GM23338 (cell line): ENCODE measurements at regions not wholly inside any gene's neighbourhood (a gene's known extent, or its start where the extent isn't known, plus 50 kb on each side); places are given as distances from the start of the nearest gene placed in this dataset.

Source experiments
- CREB1 ChIP-seq: fragments of 250-450 bp; sonication (Bioruptor Pico); IDR thresholded peaks from 2 replicates; pipeline ENCODE4 v1.5.0; 2020; ENCODE audit warnings: low read depth, mild to moderate bottlenecking, moderate library complexity
- EZH2 ChIP-seq: fragments of 200-600 bp; sonication (generic); IDR thresholded peaks from one replicate; pipeline ENCODE4 v1.8.0; 2017; ENCODE audit warnings: antibody characterized with exemption, mild to moderate bottlenecking, low read depth; ENCODE audit not compliant: unreplicated experiment
- EZH2phosphoT487 ChIP-seq: fragments of 200-600 bp; sonication (generic); IDR thresholded peaks from one replicate; pipeline ENCODE4 v1.8.1; 2018; ENCODE audit warnings: antibody characterized with exemption; ENCODE audit not compliant: unreplicated experiment
- POLR2AphosphoS5 ChIP-seq: IDR thresholded peaks from 2 replicates; pipeline ENCODE4 v1.6.1; 2016; ENCODE audit warnings: antibody characterized with exemption, low read depth
- STAT1 ChIP-seq: IDR thresholded peaks from one replicate; pipeline ENCODE4 v1.6.1; 2016; ENCODE audit warnings: antibody characterized with exemption; ENCODE audit not compliant: unreplicated experiment
- ZNF114 ChIP-seq: fragments of 250-450 bp; sonication (Bioruptor Pico); IDR thresholded peaks from 2 replicates; pipeline ENCODE4 v1.5.0; 2020; ENCODE audit warnings: mild to moderate bottlenecking, moderate library complexity
- ZNF331 ChIP-seq: fragments of 250-450 bp; sonication (Bioruptor Pico); IDR thresholded peaks from 2 replicates; pipeline ENCODE4 v1.5.0; 2020; ENCODE audit warnings: low read depth, mild to moderate bottlenecking, moderate library complexity
- TF ChIP-seq, protein P1 (sequence below), 2 experiments: fragments of 200-600 bp in 1 of 2; sonication (generic) in 1 of 2; conservative IDR thresholded peaks; 2 replicates each; pipeline versions ENCODE4 v1.5.1 to v1.6.1; 2016 to 2017; ENCODE audit warnings: antibody characterized with exemption in 2 of 2, low read depth in 2 of 2, mild to moderate bottlenecking in 2 of 2, moderate library complexity in 1 of 2
- TF ChIP-seq, protein P2 (sequence below): IDR thresholded peaks from one replicate; pipeline ENCODE4 v1.6.1; 2018; ENCODE audit warnings: antibody characterized with exemption; ENCODE audit not compliant: unreplicated experiment

- TF ChIP-seq, protein P1, sequence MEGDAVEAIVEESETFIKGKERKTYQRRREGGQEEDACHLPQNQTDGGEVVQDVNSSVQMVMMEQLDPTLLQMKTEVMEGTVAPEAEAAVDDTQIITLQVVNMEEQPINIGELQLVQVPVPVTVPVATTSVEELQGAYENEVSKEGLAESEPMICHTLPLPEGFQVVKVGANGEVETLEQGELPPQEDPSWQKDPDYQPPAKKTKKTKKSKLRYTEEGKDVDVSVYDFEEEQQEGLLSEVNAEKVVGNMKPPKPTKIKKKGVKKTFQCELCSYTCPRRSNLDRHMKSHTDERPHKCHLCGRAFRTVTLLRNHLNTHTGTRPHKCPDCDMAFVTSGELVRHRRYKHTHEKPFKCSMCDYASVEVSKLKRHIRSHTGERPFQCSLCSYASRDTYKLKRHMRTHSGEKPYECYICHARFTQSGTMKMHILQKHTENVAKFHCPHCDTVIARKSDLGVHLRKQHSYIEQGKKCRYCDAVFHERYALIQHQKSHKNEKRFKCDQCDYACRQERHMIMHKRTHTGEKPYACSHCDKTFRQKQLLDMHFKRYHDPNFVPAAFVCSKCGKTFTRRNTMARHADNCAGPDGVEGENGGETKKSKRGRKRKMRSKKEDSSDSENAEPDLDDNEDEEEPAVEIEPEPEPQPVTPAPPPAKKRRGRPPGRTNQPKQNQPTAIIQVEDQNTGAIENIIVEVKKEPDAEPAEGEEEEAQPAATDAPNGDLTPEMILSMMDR (conservative IDR thresholded peaks at IDR 0.05; ENCODE audit: low read depth in 2 of 2): no peak
- no peak for TF ChIP-seq POLR2AphosphoS5
- TF ChIP-seq EZH2phosphoT487: no peak
- no peak for TF ChIP-seq CREB1 (CRISPR knock-in tag)
- TF ChIP-seq EZH2: no peak
- no peak for TF ChIP-seq ZNF114 (CRISPR knock-in tag)
- no peak for TF ChIP-seq STAT1
- TF ChIP-seq, protein P2, sequence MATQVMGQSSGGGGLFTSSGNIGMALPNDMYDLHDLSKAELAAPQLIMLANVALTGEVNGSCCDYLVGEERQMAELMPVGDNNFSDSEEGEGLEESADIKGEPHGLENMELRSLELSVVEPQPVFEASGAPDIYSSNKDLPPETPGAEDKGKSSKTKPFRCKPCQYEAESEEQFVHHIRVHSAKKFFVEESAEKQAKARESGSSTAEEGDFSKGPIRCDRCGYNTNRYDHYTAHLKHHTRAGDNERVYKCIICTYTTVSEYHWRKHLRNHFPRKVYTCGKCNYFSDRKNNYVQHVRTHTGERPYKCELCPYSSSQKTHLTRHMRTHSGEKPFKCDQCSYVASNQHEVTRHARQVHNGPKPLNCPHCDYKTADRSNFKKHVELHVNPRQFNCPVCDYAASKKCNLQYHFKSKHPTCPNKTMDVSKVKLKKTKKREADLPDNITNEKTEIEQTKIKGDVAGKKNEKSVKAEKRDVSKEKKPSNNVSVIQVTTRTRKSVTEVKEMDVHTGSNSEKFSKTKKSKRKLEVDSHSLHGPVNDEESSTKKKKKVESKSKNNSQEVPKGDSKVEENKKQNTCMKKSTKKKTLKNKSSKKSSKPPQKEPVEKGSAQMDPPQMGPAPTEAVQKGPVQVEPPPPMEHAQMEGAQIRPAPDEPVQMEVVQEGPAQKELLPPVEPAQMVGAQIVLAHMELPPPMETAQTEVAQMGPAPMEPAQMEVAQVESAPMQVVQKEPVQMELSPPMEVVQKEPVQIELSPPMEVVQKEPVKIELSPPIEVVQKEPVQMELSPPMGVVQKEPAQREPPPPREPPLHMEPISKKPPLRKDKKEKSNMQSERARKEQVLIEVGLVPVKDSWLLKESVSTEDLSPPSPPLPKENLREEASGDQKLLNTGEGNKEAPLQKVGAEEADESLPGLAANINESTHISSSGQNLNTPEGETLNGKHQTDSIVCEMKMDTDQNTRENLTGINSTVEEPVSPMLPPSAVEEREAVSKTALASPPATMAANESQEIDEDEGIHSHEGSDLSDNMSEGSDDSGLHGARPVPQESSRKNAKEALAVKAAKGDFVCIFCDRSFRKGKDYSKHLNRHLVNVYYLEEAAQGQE: no peak
- TF ChIP-seq ZNF331 (CRISPR knock-in tag): no peak
These were observed 188.1 kb downstream of the TMEM18 start for GRCh38 chr2:489084-489483.
